Smooth muscle cell (in vitro differentiated cells): ENCODE measurements at regions not wholly inside any gene's neighbourhood (a gene's known extent, or its start where the extent isn't known, plus 50 kb on each side); places are given as distances from the start of the nearest gene placed in this dataset.

ENCODE experiments used
- DNase-seq: peaks from one replicate; lab custom pipeline; 2025; ENCODE audit not compliant: unreplicated experiment; lab: John Stamatoyannopoulos, UW
- H2AFZ ChIP-seq: fragments of 200-600 bp; sonication (generic); 2 replicates; pipeline ENCODE4 v1.6.0; 2016; ENCODE audit warnings: antibody characterized with exemption, low read depth, mild to moderate bottlenecking
- H3F3A ChIP-seq: fragments of 200-600 bp; sonication (generic); 2 replicates; pipeline ENCODE4 v1.6.0; 2017; ENCODE audit warnings: antibody characterized with exemption, low read depth
- H3K27ac ChIP-seq: fragments of 200-600 bp; sonication (generic); 2 replicates; pipeline ENCODE4 v1.5.1; 2016; ENCODE audit warnings: low read depth, mild to moderate bottlenecking
- H3K27me3 ChIP-seq: fragments of 200-600 bp; sonication (generic); 2 replicates; pipeline ENCODE4 v1.6.1; 2016; ENCODE audit warnings: low read depth, mild to moderate bottlenecking
- H3K36me3 ChIP-seq: fragments of 200-600 bp; sonication (generic); 2 replicates; pipeline ENCODE4 v1.5.1; 2016; ENCODE audit warnings: low read depth
- H3K4me1 ChIP-seq: fragments of 200-600 bp; sonication (generic); 2 replicates; pipeline ENCODE4 v1.5.1; 2016; ENCODE audit warnings: low read depth
- H3K4me2 ChIP-seq: fragments of 200-600 bp; sonication (generic); 2 replicates; pipeline ENCODE4 v1.6.0; 2016; ENCODE audit warnings: mild to moderate bottlenecking
- H3K4me3 ChIP-seq: fragments of 200-600 bp; sonication (generic); 2 replicates; pipeline ENCODE4 v1.5.1; 2016; ENCODE audit warnings: mild to moderate bottlenecking
- H3K79me2 ChIP-seq: fragments of 200-600 bp; sonication (generic); 2 replicates; pipeline ENCODE4 v1.6.0; 2016; ENCODE audit warnings: low read depth, mild to moderate bottlenecking
- H3K9ac ChIP-seq: fragments of 200-600 bp; sonication (generic); 2 replicates; pipeline ENCODE4 v1.6.0; 2016; ENCODE audit warnings: low read depth
- H3K9me3 ChIP-seq: fragments of 200-600 bp; sonication (generic); replicated peaks from 2 replicates; pipeline ENCODE4 v1.5.1; 2016; ENCODE audit warnings: low read depth
- H4K20me1 ChIP-seq: fragments of 200-600 bp; sonication (generic); 2 replicates; pipeline ENCODE4 v1.6.0; 2016; ENCODE audit warnings: low read depth
- WGBS: methylation state at CpG from one replicate; pipeline ENCODE4 v1.1.7; 2016; ENCODE audit warnings: low lambda C conversion rate; 5-methylcytosine and 5-hydroxymethylcytosine counted together
- TF ChIP-seq, protein P1 (sequence below): fragments of 200-600 bp; sonication (generic); IDR thresholded peaks from 2 replicates; pipeline ENCODE4 v1.5.1; 2017; ENCODE audit warnings: borderline replicate concordance, mild to moderate bottlenecking, antibody characterized with exemption; ENCODE audit not compliant: insufficient read depth, poor library complexity, severe bottlenecking

DNA sequence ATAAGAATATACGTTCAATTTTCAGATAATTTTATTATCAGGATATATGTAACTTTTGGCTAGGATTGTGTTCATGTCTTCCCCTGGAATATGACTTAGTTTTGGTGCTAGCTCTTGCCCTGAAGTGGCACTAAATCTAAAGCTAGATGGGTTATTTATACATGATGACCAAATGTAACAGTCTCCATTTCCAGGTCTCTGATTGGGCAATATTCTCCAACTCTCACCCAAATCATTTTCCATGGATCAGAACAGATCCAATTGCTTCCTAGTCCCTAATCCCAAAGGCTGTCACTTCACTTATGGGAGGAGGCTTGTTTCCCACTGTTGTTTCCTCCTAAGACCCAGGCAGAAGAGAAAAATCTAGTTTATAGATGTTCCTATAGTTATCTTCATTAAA is 274.6 kb upstream of the SLC16A7 start:
- no peak for DNase-seq
- Histone ChIP-seq H3K4me3 (no peak overlapping the region), H2AFZ (no peak overlapping the region), H3K9me3 (no peaks in the 10 kb centered on the region), H3F3A (no peaks in the 10 kb centered on the region), H3K79me2 (no peaks in the 10 kb centered on the region), H3K27ac (no peak overlapping the region), H3K9ac (no peak overlapping the region), H3K4me1 (peaks cover 5% of the 10 kb centered on the region), H4K20me1 (no peaks in the 10 kb centered on the region), H3K27me3 (peaks cover 1% of the 10 kb centered on the region), H3K4me2 (no peak overlapping the region), H3K36me3 (no peaks in the 10 kb centered on the region)
- TF ChIP-seq, protein P1, sequence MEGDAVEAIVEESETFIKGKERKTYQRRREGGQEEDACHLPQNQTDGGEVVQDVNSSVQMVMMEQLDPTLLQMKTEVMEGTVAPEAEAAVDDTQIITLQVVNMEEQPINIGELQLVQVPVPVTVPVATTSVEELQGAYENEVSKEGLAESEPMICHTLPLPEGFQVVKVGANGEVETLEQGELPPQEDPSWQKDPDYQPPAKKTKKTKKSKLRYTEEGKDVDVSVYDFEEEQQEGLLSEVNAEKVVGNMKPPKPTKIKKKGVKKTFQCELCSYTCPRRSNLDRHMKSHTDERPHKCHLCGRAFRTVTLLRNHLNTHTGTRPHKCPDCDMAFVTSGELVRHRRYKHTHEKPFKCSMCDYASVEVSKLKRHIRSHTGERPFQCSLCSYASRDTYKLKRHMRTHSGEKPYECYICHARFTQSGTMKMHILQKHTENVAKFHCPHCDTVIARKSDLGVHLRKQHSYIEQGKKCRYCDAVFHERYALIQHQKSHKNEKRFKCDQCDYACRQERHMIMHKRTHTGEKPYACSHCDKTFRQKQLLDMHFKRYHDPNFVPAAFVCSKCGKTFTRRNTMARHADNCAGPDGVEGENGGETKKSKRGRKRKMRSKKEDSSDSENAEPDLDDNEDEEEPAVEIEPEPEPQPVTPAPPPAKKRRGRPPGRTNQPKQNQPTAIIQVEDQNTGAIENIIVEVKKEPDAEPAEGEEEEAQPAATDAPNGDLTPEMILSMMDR: no peak
- 95% methylated on average over 1 of the region's 1 CpG for WGBS

DNA sequence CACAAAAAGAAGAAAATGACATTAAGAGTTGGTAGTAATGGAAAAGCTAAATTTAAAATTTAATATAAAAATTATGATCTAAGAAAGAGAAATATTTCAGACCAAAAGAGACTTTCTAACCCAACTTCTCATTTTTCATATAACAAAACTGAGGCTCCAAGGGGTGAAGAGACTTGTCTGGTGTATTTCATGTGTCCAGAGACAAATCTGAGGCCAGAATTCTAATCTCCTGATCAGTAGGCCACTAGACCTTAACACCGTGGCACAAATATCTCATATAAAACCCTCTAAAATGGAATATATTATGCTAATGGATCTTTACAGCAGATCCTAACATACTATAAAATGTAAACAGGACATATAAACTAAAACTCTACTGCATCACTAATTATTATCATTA is 275.7 kb upstream of the SLC16A7 start:
- Histone ChIP-seq H4K20me1 (no peaks in the 10 kb centered on the region), H3K4me2 (no peak overlapping the region), H3K79me2 (no peaks in the 10 kb centered on the region), H3K36me3 (no peaks in the 10 kb centered on the region), H2AFZ (no peak overlapping the region), H3K9ac (no peak overlapping the region), H3K27ac (no peak overlapping the region), H3K4me3 (no peak overlapping the region), H3K27me3 (no peaks in the 10 kb centered on the region), H3K4me1 (peaks cover 5% of the 10 kb centered on the region), H3F3A (no peaks in the 10 kb centered on the region), H3K9me3 (no peaks in the 10 kb centered on the region)
- DNase-seq: no peak
- TF ChIP-seq, protein P1: no peak
- 100% methylated on average over 1 of the region's 1 CpG for WGBS

DNA sequence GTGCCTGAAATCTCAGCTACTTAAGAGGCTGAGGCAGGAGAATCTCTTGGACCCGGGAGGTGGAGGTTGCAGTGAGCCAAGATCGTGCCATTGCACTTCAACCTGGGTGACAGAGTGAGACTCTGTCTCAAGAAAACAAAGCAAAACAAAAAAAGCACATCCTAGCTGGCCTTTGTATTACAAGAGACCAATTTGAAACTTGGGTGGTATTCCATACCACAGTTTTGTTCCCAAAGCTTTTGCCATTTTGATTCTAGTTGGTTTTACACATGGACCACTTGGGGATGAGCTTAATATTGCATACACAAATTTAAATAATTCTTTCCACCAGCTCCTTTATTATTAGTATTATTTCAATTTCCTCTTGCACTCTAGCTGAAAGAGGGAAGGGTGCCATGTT is 276.9 kb upstream of the SLC16A7 start:
- H3K9me3 ChIP-seq: no peaks in the 10 kb centered on the region
- H3K27me3 ChIP-seq: no peaks in the 10 kb centered on the region
- H3K4me3 ChIP-seq: no peak overlapping the region
- H4K20me1 ChIP-seq: no peaks in the 10 kb centered on the region
- H3K9ac ChIP-seq: no peak overlapping the region
- no peaks in the 10 kb centered on the region for H3F3A ChIP-seq
- H3K27ac ChIP-seq: no peak overlapping the region
- H3K36me3 ChIP-seq: no peaks in the 10 kb centered on the region
- no peak overlapping the region for H2AFZ ChIP-seq
- no peak overlapping the region for H3K4me2 ChIP-seq
- TF ChIP-seq, protein P1: no peak
- H3K4me1 ChIP-seq: peaks cover 5% of the 10 kb centered on the region
- WGBS: 90% methylated on average over 2 of the region's 2 CpGs
- no peak for DNase-seq
- no peaks in the 10 kb centered on the region for H3K79me2 ChIP-seq

DNA sequence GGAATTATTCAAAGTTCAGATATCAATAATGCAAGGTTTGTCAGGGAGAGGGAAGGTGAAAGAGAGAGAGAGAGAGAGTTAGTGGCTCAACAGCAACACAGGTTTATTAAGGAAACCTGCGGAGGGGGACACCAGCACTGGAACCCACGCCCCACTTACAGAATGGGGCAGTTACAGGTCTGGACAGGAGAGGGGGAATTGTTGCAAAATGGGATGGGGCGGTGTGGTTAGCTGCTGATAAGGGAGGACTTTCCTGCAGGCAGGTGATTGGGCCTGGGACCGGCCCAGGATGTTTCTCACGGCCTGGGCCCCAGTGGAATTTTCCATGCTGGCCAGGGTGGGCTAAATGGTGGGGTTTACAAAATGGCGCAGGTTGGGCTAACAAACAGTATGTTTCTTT is 278.2 kb upstream of the SLC16A7 start:
- Histone ChIP-seq H3K36me3 (no peaks in the 10 kb centered on the region), H3K27me3 (no peaks in the 10 kb centered on the region), H3K9me3 (no peaks in the 10 kb centered on the region), H3K27ac (no peak overlapping the region), H3K4me1 (peaks cover 2% of the 10 kb centered on the region), H3F3A (no peaks in the 10 kb centered on the region), H2AFZ (no peak overlapping the region), H3K4me3 (no peak overlapping the region), H3K4me2 (no peak overlapping the region), H3K9ac (no peak overlapping the region), H4K20me1 (no peaks in the 10 kb centered on the region), H3K79me2 (no peaks in the 10 kb centered on the region)
- DNase-seq: no peak
- TF ChIP-seq, protein P1: no peak
- 85% methylated on average over 6 of the region's 6 CpGs for WGBS
